Gastrocnemius medialis (tissue), 4 donors: ENCODE measurements at regions not wholly inside any gene's neighbourhood (a gene's known extent, or its start where the extent isn't known, plus 50 kb on each side); places are given as distances from the start of the nearest gene placed in this dataset.
"Not testable (repeated sequence)": the region's sequence is repeated elsewhere in the genome, so short reads cannot be mapped to it uniquely, and the experiment has no call there.

ENCODE experiments used
- ATAC-seq, 2 donors: fragments of 150-250 bp; one replicate each; pipeline ENCODE4 v1.9.1; 2016
- DNase-seq, 2 donors: peaks; one replicate each; pipeline ENCODE4 v3.0.0-alpha.2; 2019
- H3K27ac ChIP-seq, 4 donors: fragments of 200-600 bp; sonication (generic); 1 replicate in 1 of 4; 2 replicates in 3 of 4; pipeline ENCODE4 v1.5.1; 2016 to 2018; ENCODE audit warnings: mild to moderate bottlenecking in 2 of 4, moderate library complexity in 1 of 4
- H3K27me3 ChIP-seq, 3 donors: fragments of 200-600 bp; sonication (generic) in 2 of 3; 1 replicate in 1 of 3; 2 replicates in 2 of 3; pipeline versions ENCODE4 v1.5.1 to v1.6.0; 2016 to 2019; ENCODE audit warnings: mild to moderate bottlenecking in 1 of 3, moderate library complexity in 1 of 3
- H3K36me3 ChIP-seq, 2 donors: fragments of 200-600 bp; sonication (generic) in 1 of 2; one replicate each; pipeline ENCODE4 v1.5.1; 2017 to 2018
- H3K4me1 ChIP-seq, 2 donors: fragments of 200-600 bp; sonication (generic) in 1 of 2; one replicate each; pipeline ENCODE4 v1.5.1; 2016 to 2017; ENCODE audit warnings: mild to moderate bottlenecking in 2 of 2
- H3K4me3 ChIP-seq, 4 donors: fragments of 200-600 bp; sonication (generic) in 3 of 4; 1 replicate in 1 of 4; 2 replicates in 3 of 4; pipeline ENCODE4 v1.5.1; 2016 to 2019; ENCODE audit warnings: mild to moderate bottlenecking in 2 of 4
- H3K9me3 ChIP-seq, 3 donors: fragments of 200-600 bp; sonication (generic) in 2 of 3; 1 replicate in 1 of 3; 2 replicates in 2 of 3; pipeline ENCODE4 v1.5.1; 2016 to 2019
- CTCF ChIP-seq, 5 experiments: fragments of 450-650 bp in 3 of 5; fragments of 200-600 bp in 2 of 5; sonication (generic) in 2 of 5; IDR thresholded peaks in 4 of 5; conservative IDR thresholded peaks in 1 of 5; 1 replicate in 4 of 5; 2 replicates in 1 of 5; pipeline ENCODE4 v1.5.1; 2016 to 2019; ENCODE audit warnings: antibody characterized with exemption in 5 of 5, mild to moderate bottlenecking in 3 of 5, moderate library complexity in 3 of 5
- POLR2A ChIP-seq, 2 donors: fragments of 450-650 bp; IDR thresholded peaks; one replicate each; pipeline ENCODE4 v1.6.1; 2017; ENCODE audit warnings: antibody characterized with exemption in 2 of 2, mild to moderate bottlenecking in 2 of 2, moderate library complexity in 2 of 2
- in situ Hi-C, 4 donors: fragments of 200-750 bp; cut with MboI; loops; one replicate each; pipeline versions ENCODE4 v1.15.0 to v1.8.0; 2017; ENCODE audit warnings: low sequenced_read_pairs in 4 of 4
- intact Hi-C: fragments of 100-400 bp; cut with DNase I; formaldehyde crosslinking; loops from one replicate; pipeline ENCODE4 v1.15.1; 2023; ENCODE audit warnings: low total_unique reads

- Histone ChIP-seq H3K4me1 (no peaks in the 10 kb centered on the region), H3K9me3 (no peaks in the 10 kb centered on the region), H3K27ac (no peak overlapping the region), H3K36me3 (no peaks in the 10 kb centered on the region), H3K27me3 (no peaks in the 10 kb centered on the region), H3K4me3 (no peak overlapping the region)
- no peak for DNase-seq
- no peak for ATAC-seq
- intact Hi-C loops (no loop called here), in situ Hi-C loops (no loop called here)
- no peak for TF ChIP-seq CTCF (IDR thresholded peaks at IDR 0.05 in 4 of 5, conservative IDR thresholded peaks at IDR 0.05 in 1 of 5)
- no peak for TF ChIP-seq POLR2A (IDR thresholded peaks at IDR 0.05)
Measured at GRCh38 chr1:70737125-70737524, 310.5 kb downstream of the PTGER3 start.

DNA sequence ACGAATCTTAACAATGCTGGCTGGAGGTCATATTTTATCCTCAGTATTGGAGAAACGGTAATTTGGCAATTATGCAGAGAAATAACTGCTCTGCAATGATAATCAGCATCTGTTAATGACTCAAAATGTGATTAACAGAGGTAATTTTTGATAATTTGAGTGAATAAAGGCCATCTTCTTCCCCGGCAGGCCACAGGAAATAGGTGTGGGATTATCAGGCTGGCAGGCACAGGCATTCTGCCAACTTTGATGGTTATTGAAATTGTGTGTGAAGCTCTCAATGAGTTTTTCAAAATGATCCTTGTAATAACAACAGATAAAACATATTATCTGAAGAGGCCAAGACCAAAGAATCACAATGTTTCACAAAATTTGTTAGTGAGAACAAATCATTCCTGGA is 309.0 kb downstream of the PTGER3 start:
- H3K27me3 ChIP-seq = no peaks in the 10 kb centered on the region
- ATAC-seq (no peak), DNase-seq (no peak)
- intact Hi-C loops (no loop called here), in situ Hi-C loops (no loop called here)
- H3K36me3 ChIP-seq = no peaks in the 10 kb centered on the region
- H3K9me3 ChIP-seq = no peaks in the 10 kb centered on the region
- H3K4me1 ChIP-seq = no peaks in the 10 kb centered on the region
- H3K4me3 ChIP-seq = no peak overlapping the region
- TF ChIP-seq CTCF (IDR thresholded peaks at IDR 0.05 in 4 of 5, conservative IDR thresholded peaks at IDR 0.05 in 1 of 5) = no peak
- no peak for TF ChIP-seq POLR2A (IDR thresholded peaks at IDR 0.05)
- H3K27ac ChIP-seq = no peak overlapping the region

- no peak overlapping the region for H3K4me3 ChIP-seq
- no peak overlapping the region for H3K27ac ChIP-seq
- ATAC-seq = no peak
- in situ Hi-C loops (no loop called here), intact Hi-C loops (no loop called here)
- DNase-seq = no peak
- no peaks in the 10 kb centered on the region for H3K36me3 ChIP-seq
- H3K9me3 ChIP-seq = peaks cover 0 to 6% (median 0%) of the 10 kb centered on the region in 3 donors
- TF ChIP-seq POLR2A (IDR thresholded peaks at IDR 0.05) (no peak), CTCF (IDR thresholded peaks at IDR 0.05 in 4 of 5, conservative IDR thresholded peaks at IDR 0.05 in 1 of 5) (no peak)
- H3K27me3 ChIP-seq = no peaks in the 10 kb centered on the region
- no peaks in the 10 kb centered on the region for H3K4me1 ChIP-seq
Measured at GRCh38 chr1:70745199-70745598, 302.4 kb downstream of the PTGER3 start.

DNA sequence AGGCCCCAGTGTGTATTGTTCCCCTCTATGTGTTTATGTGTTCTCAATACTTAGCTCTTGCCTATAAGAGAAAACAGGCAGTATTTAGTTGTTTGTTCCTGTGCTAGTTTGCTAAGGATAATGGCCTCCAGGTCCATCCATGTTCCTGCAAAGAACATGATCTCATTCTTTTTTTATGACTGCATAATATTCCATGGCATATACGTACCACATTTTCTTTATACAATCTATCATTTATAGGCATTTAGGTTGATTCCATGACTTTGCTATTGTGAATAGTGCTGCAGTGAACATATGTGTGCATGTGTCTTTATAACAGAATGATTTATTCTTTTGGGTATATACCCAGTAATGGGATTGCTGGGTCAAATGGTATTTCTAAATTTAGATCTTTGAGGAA is 301.6 kb downstream of the PTGER3 start:
- in situ Hi-C loops, H3K4me1 ChIP-seq, H3K9me3 ChIP-seq, intact Hi-C loops, ATAC-seq, H3K27me3 ChIP-seq, H3K4me3 ChIP-seq, DNase-seq, H3K27ac ChIP-seq, H3K36me3 ChIP-seq: not testable (repeated sequence)

GRCh38 chr1:70747123-70747522 is 300.5 kb downstream of the PTGER3 start:
- H3K27ac ChIP-seq, H3K36me3 ChIP-seq, H3K9me3 ChIP-seq, intact Hi-C loops, H3K27me3 ChIP-seq, H3K4me3 ChIP-seq, ATAC-seq, H3K4me1 ChIP-seq, in situ Hi-C loops, DNase-seq: not testable (repeated sequence)

DNA sequence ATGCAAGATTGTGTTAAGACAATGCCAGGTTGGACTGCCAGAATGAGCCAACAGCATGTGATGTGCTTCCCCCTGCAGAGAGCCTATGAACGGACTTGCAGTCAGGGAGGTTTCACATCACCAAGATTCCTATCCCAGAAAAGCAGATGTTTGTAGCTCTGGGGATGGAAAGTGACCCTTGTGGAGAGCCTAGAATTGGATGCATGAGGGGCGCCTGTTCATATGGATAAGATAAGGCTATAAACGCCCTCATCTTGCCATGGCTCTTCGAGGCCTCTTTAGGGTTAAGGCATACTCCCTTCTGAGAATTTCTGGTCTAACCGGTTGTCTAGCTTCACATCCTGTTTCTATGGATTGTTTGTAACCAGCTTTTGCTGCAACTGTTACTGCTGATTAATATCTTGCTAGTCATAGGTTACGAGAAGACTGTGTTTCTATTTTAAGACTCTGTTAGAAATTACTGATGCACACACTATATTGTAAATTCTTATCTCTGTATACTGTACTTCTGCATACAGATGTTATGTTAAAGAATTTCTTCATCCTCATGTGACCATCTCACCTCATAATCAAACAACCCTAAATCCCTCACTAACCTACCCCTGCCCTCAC is 295.8 kb downstream of the PTGER3 start:
- H3K27ac ChIP-seq, H3K4me3 ChIP-seq, H3K36me3 ChIP-seq, DNase-seq, ATAC-seq, intact Hi-C loops, H3K4me1 ChIP-seq, in situ Hi-C loops, H3K9me3 ChIP-seq, H3K27me3 ChIP-seq: not testable (repeated sequence)
